GM18873 (cell line): ENCODE measurements at regions not wholly inside any gene's neighbourhood (a gene's known extent, or its start where the extent isn't known, plus 50 kb on each side); places are given as distances from the start of the nearest gene placed in this dataset.
"Not testable (repeated sequence)": the region's sequence is repeated elsewhere in the genome, so short reads cannot be mapped to it uniquely, and the experiment has no call there.

ENCODE experiments used
- ATAC-seq: cut with Tn5 transposase; IDR thresholded peaks from one replicate; pipeline ENCODE4 v1.9.1; 2021; ENCODE audit warnings: mild to moderate bottlenecking, moderate library complexity, moderate number of reproducible peaks; ENCODE audit not compliant: unreplicated experiment, low FRiP score

- ATAC-seq: no peak
Observed at GRCh38 chr11:38759394-38759793, 2161.4 kb upstream of the RAG2 start.

GRCh38 chr11:38756537-38756936, 2158.5 kb upstream of the RAG2 start:
- ATAC-seq: no peak

GRCh38 chr11:38751421-38751820, 2153.4 kb upstream of the RAG2 start:
- no peak for ATAC-seq

GRCh38 chr11:38746516-38746915, 2148.5 kb upstream of the RAG2 start:
- ATAC-seq: not testable (repeated sequence)

GRCh38 chr11:38723361-38723760, 2125.3 kb upstream of the RAG2 start:
- ATAC-seq: no peak

GRCh38 chr11:38721586-38722315, 2123.7 kb upstream of the RAG2 start:
- ATAC-seq: no peak

GRCh38 chr11:38718659-38719058, 2120.6 kb upstream of the RAG2 start:
- ATAC-seq: no peak

GRCh38 chr11:38718049-38718448, 2120.0 kb upstream of the RAG2 start:
- ATAC-seq: no peak

- ATAC-seq: no peak
Observed at GRCh38 chr11:38711110-38711509, 2113.1 kb upstream of the RAG2 start.

- ATAC-seq: no peak
Observed at GRCh38 chr11:38710262-38710661, 2112.2 kb upstream of the RAG2 start.

- ATAC-seq: no peak
Observed at GRCh38 chr11:38700111-38700510, 2102.1 kb upstream of the RAG2 start.

GRCh38 chr11:38693306-38693705, 2095.3 kb upstream of the RAG2 start:
- no peak for ATAC-seq

GRCh38 chr11:38690211-38690610, 2092.2 kb upstream of the RAG2 start:
- ATAC-seq: not testable (repeated sequence)

GRCh38 chr11:38687008-38687407, 2089.0 kb upstream of the RAG2 start:
- no peak for ATAC-seq

- no peak for ATAC-seq
Observed at GRCh38 chr11:38683484-38683883, 2085.4 kb upstream of the RAG2 start.

GRCh38 chr11:38680746-38681145, 2082.7 kb upstream of the RAG2 start:
- no peak for ATAC-seq

- ATAC-seq: no peak
Observed at GRCh38 chr11:38680166-38680565, 2082.1 kb upstream of the RAG2 start.

GRCh38 chr11:38672445-38672844, 2074.4 kb upstream of the RAG2 start:
- ATAC-seq: no peak

GRCh38 chr11:38667359-38667758, 2069.3 kb upstream of the RAG2 start:
- ATAC-seq: no peak

GRCh38 chr11:38648604-38649003, 2050.6 kb upstream of the RAG2 start:
- ATAC-seq: no peak

GRCh38 chr11:38646382-38646781, 2048.3 kb upstream of the RAG2 start:
- no peak for ATAC-seq

GRCh38 chr11:38640854-38641253, 2042.8 kb upstream of the RAG2 start:
- no peak for ATAC-seq

- no peak for ATAC-seq
Observed at GRCh38 chr11:38612701-38613100, 2014.7 kb upstream of the RAG2 start.
